ENCODE measurements at regions not wholly inside any gene's neighbourhood (a gene's known extent, or its start where the extent isn't known, plus 50 kb on each side); places are given as distances from the start of the nearest gene placed in this dataset.
A peak's percentile ranks its signal among the peaks of the same experiment; 100 is the strongest.

GRCh38 chr13:69524459-69525150 is 583.0 kb upstream of the ATXN8OS start:
- no peak for DNase-seq
- no peak overlapping the region for H3K27ac Mint-ChIP-seq
- H3K9me3 Mint-ChIP-seq, result peaks cover 7% of the 10 kb centered on the region; the same call in 1 of the 2 replicates
- no peaks in the 10 kb centered on the region for H3K4me1 Mint-ChIP-seq (ENCODE audit: low read depth)
- no peaks in the 10 kb centered on the region for H3K36me3 Mint-ChIP-seq (ENCODE audit: low read depth)
- TF ChIP-seq CTCF (IDR thresholded peaks at IDR 0.05), result peak; percentile 56
- H3K27me3 Mint-ChIP-seq (ENCODE audit: insufficient read depth), result no peaks in the 10 kb centered on the region; the same call in 1 of the 2 replicates
- no peak overlapping the region for H3K4me3 Mint-ChIP-seq

GRCh38 chr13:69496981-69497380 is 610.6 kb upstream of the ATXN8OS start:
- no peaks in the 10 kb centered on the region for H3K36me3 Mint-ChIP-seq (ENCODE audit: low read depth)
- no peaks in the 10 kb centered on the region for H3K27me3 Mint-ChIP-seq (ENCODE audit: insufficient read depth)
- DNase-seq, result no peak
- no peak overlapping the region for H3K27ac Mint-ChIP-seq
- peaks cover 15% of the 10 kb centered on the region for H3K9me3 Mint-ChIP-seq
- H3K4me1 Mint-ChIP-seq (ENCODE audit: low read depth), result no peaks in the 10 kb centered on the region
- TF ChIP-seq CTCF (IDR thresholded peaks at IDR 0.05), result no peak
- no peak overlapping the region for H3K4me3 Mint-ChIP-seq

GRCh38 chr13:69495096-69495495 is 612.5 kb upstream of the ATXN8OS start:
- Mint-ChIP-seq H3K9me3 (peaks cover 10% of the 10 kb centered on the region), H3K4me3 (no peak overlapping the region), H3K27ac (no peak overlapping the region), H3K36me3 (ENCODE audit: low read depth) (peaks cover 3% of the 10 kb centered on the region; the same call in 1 of the 2 replicates), H3K4me1 (ENCODE audit: low read depth) (no peaks in the 10 kb centered on the region), H3K27me3 (ENCODE audit: insufficient read depth) (no peaks in the 10 kb centered on the region)
- no peak for TF ChIP-seq CTCF (IDR thresholded peaks at IDR 0.05)
- no peak for DNase-seq

GRCh38 chr13:69487576-69487975 is 620.0 kb upstream of the ATXN8OS start:
- Mint-ChIP-seq H3K4me3 (no peak overlapping the region), H3K36me3 (ENCODE audit: low read depth) (peaks cover 4% of the 10 kb centered on the region; the same call in 1 of the 2 replicates)

GRCh38 chr13:69485991-69486592 is 621.5 kb upstream of the ATXN8OS start:
- no peak overlapping the region for H3K4me3 Mint-ChIP-seq
- H3K4me1 Mint-ChIP-seq (ENCODE audit: low read depth), result no peaks in the 10 kb centered on the region
- H3K27ac Mint-ChIP-seq, result no peak overlapping the region
- TF ChIP-seq CTCF (IDR thresholded peaks at IDR 0.05), result no peak
- H3K9me3 Mint-ChIP-seq, result peaks cover 44% of the 10 kb centered on the region
- peaks cover 4% of the 10 kb centered on the region; the same call in 1 of the 2 replicates for H3K36me3 Mint-ChIP-seq (ENCODE audit: low read depth)
- no peaks in the 10 kb centered on the region for H3K27me3 Mint-ChIP-seq (ENCODE audit: insufficient read depth)
- no peak for DNase-seq

More at GRCh38 chr13:69487576-69487975, 620.0 kb upstream of the ATXN8OS start:
- no peak for DNase-seq
- H3K27me3 Mint-ChIP-seq (ENCODE audit: insufficient read depth), result no peaks in the 10 kb centered on the region
- TF ChIP-seq CTCF (IDR thresholded peaks at IDR 0.05), result no peak
- no peaks in the 10 kb centered on the region for H3K4me1 Mint-ChIP-seq (ENCODE audit: low read depth)
- no peak overlapping the region for H3K27ac Mint-ChIP-seq
- H3K9me3 Mint-ChIP-seq, result peaks cover 32% of the 10 kb centered on the region
